ENCODE measurements at regions not wholly inside any gene's neighbourhood (a gene's known extent, or its start where the extent isn't known, plus 50 kb on each side); places are given as distances from the start of the nearest gene placed in this dataset.

DNA sequence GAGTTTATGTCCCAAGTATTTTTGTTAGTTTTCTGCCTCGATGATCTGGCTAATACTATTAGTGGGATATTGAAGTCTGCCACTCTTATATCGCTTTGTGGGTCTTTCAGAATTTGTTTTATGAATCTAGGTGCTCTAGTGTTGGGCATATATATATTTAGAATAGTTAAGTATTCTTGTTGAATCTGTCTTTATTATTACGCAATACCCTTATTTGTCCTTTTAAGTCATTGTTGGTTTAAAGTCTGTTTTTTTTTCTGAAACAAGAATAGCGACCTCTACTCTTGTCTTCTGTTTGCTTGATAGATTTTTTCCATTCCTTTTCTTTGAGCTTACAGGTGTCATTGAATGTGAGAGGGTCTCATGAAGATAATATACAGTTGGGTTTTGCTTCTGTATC lies 239.0 kb downstream of the ASCL1 start:
- no peak for ATAC-seq

DNA sequence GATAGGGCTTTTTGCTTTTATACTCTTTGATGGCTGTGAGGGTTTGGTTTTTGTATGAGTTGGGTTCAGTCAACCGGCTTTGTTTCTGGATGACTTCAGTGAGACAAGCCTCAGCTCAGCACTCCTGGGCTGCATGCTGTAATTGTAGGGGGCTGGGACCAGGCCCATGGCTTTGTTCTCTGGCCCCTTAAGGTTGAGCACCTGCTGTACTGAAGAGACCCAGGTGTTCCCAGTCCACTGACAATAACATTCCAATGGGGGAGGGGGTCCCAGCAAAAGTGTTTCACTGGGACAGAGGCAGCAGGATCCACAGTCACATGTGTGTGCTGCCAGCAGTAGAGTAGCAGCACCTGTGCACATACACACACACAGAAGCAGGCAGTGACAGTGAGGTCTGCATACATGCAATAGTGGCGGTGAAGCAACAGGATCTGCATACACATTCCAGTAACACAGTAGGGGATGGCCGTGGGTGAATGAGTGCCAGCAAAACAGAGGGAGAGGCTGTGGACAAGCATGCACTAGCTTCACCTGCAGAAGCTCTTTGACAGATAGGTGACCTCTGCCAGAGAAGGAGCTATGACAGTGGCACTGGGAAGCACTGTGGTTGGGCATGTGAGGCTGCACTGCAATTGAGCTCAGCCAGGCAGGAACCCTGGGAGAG lies 240.4 kb downstream of the ASCL1 start:
- ATAC-seq: no peak

DNA sequence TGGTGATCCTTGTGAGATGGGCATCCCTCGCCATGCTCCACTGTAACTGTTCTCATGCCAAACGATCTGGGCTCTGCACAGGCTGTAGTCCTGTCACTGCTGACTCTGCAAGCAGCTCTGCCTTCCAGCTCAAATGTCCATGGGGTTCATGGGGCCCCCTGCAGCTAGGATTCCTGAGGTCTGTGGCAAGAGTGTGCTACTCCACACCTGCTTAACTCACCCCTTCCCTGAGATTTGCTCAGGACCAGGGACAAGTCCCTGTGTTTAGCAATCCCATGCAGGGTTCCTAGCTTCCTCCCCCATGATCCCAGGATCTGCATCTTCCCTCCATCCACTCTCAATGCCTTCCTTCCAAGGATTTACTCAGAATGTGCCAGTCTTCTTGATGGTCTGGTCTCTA lies 241.0 kb downstream of the ASCL1 start:
- ATAC-seq: no peak

DNA sequence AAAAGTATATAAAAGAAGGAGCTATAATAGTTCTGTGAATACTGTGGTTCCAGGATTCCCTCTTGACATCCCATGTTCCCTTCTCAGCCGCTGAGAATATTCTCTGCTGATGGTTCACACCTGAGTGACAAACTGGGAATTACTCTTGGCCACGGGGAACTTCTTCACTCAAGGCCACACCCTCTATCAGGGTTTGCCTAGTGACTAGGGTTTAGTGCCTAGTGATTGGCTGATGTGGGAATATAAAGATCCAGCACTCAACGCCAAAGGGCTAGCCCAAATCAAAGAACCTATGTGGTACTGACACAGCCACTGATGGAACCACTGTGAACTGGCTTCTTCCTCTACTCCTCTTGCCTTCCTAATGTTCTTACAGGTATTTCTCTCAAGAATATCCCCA lies 248.4 kb downstream of the ASCL1 start:
- ATAC-seq: no peak

DNA sequence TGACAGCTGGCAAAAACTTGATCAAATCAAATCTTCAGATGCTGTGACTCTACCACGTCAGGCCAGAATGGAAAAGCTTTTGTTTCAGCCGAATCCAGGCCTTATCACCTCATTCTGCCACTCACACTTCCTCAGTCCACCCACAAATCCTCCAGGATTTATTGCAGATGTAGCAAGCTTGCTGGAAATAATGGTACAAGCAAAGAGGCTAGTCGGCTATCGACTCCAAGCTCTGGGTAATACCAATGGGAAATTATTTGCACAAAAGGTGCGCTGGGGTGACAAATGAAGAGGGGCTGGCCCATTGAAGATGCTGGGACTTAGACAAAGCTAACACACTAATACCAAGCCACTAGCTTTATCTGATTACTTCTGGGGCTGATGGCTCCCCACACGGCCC lies 250.5 kb downstream of the ASCL1 start:
- no peak for ATAC-seq

GRCh38 chr12:103241184-103241583 lies 254.6 kb downstream of the C12orf42 start:
- ATAC-seq: no peak

- ATAC-seq: no peak
These were observed 251.2 kb downstream of the C12orf42 start for GRCh38 chr12:103244596-103244995.

DNA sequence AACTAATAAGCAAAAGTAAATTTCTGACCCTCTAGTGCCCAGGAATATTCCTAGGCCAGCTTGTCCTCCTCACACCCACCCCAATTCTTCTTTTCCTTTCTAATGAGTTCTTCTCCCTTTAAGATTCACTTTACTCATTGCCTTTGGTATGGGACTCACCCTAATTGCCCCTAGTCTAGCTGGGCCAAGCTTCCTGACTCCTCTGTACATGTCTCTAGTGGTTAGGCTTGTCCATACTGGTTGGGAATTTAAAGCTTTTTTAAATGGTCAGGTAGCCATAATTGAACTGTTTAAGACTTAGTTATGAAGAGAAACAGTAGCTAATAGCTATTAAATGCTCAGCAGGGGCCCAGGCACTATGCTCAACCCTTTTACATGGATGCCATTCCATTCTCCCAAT lies 248.2 kb downstream of the C12orf42 start:
- peak; percentile 37 for ATAC-seq

DNA sequence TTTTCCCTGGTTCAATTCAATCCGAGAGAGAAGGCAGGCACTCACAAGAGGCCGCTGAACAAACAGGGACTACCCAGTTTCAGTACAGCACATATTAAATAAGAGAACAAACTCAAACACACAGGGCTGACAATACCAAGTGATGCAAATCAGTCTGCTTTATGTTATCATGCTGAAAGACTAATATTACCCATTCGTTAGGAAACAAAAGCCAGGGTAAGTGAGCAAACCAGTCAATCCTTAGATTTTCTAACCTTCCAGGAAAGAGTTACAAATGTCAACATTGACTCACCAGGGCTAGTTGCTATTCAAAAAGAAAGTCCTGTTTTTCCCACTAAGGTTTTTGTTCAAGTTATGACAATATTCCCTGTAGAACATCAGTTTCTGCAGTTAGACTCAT lies 246.2 kb downstream of the C12orf42 start:
- peak; percentile 85 for ATAC-seq

GRCh38 chr12:103250487-103250886 lies 245.3 kb downstream of the C12orf42 start:
- ATAC-seq: no peak
